ENCODE measurements at regions not wholly inside any gene's neighbourhood (a gene's known extent, or its start where the extent isn't known, plus 50 kb on each side); places are given as distances from the start of the nearest gene placed in this dataset.
A peak's percentile ranks its signal among the peaks of the same experiment; 100 is the strongest.
"Not testable (repeated sequence)": the region's sequence is repeated elsewhere in the genome, so short reads cannot be mapped to it uniquely, and the experiment has no call there.

DNA sequence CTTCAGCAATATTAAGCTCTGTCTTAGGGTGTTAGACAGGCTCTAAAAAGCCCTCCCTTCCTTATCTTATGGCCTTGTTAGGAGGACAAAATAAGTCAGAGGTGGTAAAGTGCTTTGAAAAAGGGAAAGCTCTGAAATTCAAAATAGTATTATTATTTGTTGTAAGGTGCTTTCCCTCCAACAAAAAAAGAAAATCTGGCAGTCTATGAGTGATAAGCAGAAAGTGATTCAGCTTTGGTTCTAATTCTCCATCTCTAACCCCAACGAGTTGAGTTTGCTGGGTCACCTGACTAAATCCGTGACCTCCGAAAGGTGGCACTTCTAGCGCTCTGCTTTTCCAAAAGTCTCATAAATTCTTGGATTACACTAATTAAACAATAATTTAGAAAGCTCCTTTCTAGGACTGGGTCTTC is 305.1 kb downstream of the BCL2L11 start:
- not testable (repeated sequence) for DNase-seq (ENCODE audit: low spot score)

DNA sequence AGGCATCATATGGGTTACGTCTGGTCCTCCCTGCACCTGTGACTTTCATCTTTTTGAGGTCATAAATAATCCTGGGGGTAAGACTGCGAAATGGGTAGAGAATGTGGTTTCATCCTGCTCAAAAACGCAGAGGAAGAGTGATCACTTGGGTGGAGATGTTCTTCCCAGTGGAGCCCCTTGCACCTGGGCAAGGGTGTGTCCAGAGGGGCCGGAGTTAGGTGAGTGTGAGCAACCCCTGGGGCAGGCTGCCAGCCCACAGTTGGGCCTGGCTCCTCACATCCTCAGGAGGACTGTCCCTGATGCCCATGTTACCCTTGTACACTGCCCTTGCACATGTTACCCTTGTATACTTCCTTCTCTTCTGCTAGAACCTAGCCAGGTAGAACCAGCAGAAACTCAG is 306.6 kb downstream of the BCL2L11 start:
- not testable (repeated sequence) for DNase-seq (ENCODE audit: low spot score)

DNA sequence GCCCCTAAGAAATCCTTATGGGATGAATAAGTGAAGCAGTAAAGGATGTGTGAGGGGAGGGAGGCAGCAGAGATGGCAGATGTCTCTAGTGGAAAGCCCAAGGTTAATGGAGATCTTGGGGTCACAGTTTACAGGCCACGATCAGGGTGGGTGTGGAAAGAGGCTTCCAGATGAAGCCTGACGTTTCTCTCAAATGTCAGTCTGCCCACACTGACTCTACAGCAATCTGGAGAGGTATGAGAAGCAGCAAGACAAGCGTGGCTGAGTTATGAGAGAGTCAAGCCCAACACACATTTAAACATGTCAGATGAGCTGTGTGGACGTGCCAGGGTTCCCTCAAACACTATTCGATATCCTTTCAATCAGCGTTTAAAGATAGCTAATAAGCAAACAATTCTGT is 308.2 kb downstream of the BCL2L11 start:
- not testable (repeated sequence) for DNase-seq (ENCODE audit: low spot score)

DNA sequence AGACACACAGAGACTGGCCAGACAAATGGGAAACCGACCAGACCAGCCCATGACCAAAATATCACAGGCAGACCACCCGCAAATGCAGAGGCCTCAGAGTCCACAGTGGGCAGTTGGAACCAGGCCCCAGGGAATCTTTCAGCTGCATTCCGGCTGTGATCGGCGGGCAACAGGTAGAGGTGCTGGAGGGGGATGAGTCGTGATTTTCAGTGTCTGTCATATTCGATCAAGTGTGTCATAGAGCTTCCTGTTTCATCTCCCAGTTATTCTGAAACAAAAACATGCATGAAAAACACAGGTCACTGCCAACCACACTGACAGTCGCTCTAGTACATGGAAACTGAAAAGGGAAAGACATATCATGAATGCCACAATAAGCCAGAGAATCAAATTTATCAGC is 308.6 kb downstream of the BCL2L11 start:
- not testable (repeated sequence) for DNase-seq (ENCODE audit: low spot score)

DNA sequence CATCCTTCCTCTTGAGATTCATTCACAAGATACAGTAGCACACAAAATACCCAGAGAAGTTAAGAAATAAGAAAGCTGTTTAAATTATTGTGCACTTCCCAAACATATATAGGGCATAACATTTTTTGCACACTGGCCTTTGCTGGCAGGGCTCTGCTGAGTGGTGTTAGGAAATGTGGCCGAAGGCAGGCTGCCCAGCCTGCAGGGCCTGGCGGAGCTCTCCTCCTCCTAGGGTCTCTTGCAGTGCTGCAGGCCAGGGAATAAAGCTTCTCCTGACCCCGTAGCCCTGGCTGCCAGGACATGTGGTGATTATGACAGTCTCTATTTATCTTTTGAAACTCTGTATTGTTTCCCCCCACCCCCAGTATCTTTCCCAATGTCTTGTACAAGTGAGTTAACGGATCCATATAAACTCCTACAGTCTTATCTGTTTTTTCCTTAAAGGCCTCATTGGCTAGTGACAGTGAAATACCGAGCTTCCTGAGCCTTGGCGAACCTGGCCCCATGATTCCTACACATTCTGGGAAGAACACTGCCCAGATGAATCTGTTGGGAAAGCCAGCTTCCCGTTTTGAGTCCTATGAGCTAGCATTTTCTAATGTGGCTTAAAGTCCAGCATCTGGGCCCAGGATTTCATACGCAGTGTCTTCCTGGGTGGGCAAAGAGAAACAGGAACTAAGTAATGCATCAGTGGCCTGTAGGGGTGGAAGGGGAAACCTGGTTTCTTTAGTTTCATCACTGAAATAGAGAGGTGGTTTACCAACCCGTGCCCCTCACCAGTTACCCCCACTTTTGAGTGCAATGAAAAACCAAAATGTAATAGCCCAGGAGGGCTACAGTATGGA is 310.3 kb downstream of the BCL2L11 start:
- not testable (repeated sequence) for DNase-seq (ENCODE audit: low spot score)

DNA sequence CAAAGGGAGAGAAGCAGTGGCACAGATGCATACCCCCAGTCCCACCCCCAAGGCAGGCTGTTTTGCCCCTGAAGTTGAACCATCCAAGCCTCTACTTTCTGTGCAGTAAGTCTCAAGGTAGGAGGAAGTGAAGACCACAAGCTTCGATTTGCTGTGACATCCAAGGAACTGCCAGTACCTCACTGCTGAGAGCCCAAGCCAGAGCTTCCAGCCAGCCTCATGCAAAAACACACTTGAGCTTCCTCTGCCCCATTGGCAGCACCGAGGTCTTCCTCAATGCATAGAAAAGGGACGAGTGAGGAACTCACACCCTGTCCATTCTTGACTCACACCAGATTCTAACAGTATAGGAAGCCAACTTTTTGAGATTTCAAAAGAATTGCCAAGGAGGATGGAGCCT is 311.7 kb downstream of the BCL2L11 start:
- not testable (repeated sequence) for DNase-seq (ENCODE audit: low spot score)

DNA sequence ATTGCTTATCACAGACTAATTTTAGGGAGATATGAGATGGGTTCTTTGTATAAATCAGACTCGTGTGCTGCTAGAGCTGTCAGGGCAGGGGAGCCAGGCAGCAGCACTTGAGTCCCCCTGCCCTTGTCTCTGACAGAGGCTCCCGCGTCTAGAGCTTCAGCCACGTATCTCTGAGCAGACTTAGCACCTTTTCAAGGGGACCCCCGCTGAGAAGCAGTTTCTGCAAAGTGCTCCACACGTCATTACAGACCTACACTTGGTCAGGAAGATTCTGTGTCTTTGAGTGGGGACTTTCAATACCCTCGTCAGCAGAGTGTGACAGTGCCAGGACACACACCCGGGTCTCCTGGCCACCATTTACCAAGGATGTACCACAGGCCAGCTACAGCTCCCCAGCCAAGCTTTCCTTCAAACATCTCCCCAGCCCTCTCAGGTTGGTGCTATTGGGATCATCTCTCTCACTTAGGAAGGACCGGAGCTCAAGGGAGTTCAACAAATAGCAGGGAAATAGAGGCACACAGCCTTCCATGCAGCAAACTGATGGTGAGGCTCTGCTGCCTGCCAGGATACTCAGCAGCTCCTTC is 312.3 kb downstream of the BCL2L11 start:
- not testable (repeated sequence) for DNase-seq (ENCODE audit: low spot score)

DNA sequence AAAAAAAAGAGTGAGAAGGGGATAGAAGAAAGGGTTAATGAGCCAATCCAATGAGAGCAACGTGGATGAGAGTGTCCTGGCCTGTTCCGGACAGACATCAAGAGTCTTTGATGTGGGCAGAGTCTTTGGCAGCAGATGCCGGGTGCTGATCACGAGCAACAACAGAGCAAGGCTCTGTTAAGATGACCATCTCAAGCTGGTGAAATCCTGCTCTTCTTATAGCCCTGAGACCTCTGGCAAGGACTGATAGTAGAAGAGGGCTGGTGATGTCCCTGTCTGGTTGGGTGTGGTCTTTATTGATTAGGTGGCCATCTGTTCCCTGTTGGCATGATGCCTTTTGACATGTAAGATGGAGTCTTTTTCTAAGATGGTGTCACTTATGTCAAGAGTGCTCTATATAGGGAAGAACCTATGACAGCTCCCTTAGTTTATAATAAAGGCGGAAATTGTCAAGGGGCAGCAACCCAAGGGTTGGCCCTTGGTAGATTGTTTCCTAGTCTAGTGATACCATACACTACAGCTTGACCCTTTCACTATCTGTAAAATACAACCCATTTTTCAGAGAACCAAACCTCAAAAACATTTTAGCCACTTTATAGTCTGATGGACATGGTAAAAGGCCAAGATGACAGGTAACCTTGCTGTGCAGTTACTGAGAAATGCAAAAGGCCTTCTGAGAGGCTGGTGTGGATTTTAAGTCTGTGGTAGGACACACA is 313.3 kb downstream of the BCL2L11 start:
- DNase-seq (ENCODE audit: low spot score) = peak; percentile 41

DNA sequence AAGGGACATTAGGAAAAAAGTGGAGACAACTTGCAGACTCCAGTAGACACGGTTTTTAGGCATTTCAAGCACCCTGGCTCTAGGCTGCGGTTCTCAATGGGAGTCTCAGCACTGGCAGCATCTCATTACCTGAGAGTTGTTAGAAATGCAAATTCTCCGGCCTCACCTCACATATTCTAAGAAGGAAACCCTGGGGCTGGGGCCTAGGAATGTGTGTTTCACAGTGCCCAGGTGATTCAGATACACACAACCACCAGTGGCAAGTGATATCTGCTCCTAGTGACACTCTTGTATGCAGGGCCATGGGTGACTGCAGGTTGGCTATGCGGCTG is 313.9 kb downstream of the BCL2L11 start:
- DNase-seq (ENCODE audit: low spot score) = not testable (repeated sequence)

DNA sequence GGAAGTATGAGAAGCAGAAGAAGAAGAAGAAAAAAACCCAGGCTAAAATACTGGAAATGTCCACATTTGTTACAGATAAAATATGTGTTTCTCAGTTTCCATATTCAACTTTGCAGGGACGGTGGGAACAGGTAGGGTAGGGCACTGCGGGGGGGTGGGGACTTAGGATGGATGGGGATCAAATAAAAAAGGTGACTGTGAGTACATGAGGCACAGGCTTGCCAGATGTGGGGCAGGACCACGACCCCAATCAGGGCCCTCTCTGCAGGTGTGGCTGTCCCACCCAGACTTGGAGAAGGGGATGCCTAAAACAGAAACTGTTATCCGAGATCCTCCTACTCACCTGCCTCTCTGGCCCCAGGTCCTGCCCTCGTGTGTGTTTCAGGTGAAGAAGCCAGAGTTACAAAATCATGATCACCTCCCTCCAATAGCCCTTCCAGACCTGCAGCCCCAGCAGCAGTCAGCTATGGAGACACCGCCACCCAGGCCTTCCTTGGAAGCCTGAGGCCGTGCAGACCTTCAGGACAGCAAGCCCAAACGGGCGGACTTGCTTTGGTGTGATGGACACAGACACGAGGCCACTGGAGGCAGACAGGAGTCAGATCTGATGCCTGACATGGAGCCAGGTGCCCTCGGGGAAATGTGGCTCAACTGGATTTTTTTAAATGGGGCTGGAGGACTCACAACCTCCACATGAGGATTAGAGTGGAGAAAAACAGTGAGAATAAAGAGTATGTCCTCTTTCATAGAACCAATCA is 315.0 kb downstream of the BCL2L11 start:
- DNase-seq (ENCODE audit: low spot score) = not testable (repeated sequence)

DNA sequence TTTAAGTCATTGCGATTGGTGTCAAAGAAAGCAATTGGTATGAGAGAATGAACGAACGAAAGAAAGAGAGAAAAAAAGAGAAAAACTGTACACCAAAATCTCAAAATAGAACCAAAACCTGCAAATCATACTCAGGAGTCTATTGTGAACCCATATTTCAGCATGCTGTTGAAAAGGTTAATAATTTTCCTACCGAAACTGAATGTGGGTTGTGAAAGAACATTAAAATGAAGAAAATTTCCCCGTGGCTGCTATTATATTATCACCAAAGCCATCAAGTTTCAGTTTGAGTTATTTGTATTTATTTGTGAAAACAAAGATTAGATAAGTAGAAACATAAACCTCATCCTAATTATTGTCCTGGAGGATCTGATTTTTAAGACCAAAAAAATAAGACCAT is 315.7 kb downstream of the BCL2L11 start:
- not testable (repeated sequence) for DNase-seq (ENCODE audit: low spot score)

DNA sequence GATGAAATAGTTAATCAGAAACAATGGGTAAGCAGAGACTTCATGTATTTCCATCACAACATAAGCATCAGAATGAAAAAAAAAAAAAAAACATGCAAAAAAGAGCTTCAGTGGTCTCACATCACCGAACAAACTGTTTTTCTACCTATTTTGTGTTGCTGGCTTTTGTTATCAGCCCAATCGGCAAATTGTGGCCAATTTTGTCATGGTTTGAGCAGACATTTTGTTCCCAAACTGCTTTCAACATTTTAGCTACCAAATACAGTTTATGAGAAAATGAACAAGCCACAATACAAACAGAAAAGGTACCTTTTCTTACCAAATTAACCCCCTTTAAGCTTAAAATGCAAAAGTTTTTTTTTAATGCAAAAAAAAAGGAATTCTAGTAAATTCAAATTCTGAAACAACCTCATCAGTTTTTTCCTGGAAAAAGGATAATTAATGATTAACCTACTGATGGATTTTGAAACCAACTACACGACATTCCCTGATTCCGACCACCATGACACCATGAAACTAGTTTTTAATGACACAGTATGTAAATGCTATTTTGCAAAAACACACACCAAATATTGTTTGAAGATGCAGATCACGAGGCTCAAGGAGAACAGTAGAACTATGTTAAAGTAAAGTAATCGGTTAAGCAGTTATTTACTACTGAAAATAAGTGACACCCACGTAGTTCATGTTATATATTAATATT is 316.7 kb downstream of the BCL2L11 start:
- not testable (repeated sequence) for DNase-seq (ENCODE audit: low spot score)

DNA sequence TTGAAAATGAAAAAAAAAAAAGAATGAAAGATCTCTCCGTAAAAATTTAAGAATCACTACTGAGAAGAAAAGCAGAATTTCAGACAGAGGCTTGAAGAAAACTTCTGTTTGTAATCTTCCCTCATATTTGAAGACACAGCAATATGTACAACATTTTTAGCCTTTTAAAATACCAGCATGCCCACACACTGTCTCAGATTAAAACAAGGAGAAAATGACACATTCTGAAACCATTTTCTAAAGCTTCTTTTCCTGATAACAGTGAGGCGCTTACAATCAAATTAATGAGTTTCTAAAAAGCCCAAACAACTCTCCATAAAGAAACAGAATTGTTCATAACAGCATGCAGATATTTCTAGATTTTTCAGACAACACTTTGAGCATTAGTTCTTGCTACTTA is 317.4 kb downstream of the BCL2L11 start:
- DNase-seq (ENCODE audit: low spot score) = not testable (repeated sequence)

DNA sequence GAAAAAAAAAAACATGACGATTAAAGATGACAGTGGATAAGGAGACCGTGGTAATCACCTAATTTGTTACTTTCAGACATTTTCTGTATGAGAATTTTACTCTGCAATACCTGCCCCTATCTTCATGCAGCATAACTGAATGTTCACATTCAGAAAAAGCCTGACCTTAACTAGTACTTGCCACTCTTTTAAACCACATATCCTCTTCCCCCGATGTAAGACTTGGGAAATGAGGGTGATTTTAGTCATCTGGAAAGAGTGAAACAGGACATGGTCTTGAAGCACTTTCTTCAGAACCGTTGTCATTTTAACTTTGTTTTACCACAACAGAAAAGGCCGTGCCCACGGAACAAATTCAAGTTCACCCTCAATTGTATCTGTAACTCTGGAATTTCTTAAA is 318.5 kb downstream of the BCL2L11 start:
- DNase-seq (ENCODE audit: low spot score) = not testable (repeated sequence)

DNA sequence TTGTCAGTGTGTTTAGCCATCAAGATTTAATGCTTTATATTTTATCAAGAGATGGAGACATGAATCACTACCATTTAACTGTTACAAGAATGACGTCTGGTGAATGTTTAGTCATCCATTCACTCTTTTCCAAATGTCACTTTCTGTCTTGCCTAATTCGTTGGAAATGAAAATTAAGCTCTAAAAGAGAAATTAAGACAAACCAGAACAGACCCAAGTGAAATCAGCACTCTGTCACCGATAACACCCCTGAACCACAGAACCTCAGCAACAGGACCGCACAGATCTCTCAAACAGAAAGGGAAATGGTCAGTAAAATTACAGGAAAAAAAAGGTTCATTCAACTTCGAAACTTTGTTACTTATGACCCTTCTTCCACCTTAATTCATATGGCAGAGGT is 320.9 kb downstream of the BCL2L11 start:
- DNase-seq (ENCODE audit: low spot score) = not testable (repeated sequence)

DNA sequence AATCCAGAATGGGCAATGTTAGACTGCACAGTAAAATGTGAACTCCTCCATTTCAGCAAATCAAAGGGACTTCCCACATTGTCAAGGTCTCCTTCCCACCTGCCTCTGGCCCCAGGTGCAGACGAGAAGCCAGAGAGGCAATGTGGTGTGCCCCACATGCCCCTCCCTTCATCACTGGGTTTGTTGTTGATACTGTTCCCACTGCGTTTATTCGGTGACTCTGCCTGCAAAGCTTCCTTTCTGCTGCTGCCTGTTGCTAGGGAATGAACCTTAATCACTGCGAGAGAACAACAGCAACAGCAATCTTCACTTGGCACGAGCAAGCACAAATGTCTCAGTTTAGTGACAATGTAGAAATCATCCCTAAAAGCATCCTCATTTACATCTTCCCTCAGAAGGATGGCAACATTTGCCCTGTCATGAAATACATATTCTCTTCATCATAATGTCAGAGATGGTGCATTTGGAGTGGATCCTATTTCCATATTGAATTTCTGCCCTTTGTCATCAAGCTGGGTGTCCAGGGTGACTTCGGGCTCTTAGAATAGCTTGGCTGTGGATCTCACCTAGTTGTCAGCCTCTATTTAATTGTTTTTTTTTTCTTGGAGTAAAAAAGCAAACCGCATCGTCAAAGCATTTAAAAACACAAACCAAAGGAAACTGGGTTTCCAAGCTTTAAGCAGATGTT is 322.2 kb downstream of the BCL2L11 start:
- not testable (repeated sequence) for DNase-seq (ENCODE audit: low spot score)

DNA sequence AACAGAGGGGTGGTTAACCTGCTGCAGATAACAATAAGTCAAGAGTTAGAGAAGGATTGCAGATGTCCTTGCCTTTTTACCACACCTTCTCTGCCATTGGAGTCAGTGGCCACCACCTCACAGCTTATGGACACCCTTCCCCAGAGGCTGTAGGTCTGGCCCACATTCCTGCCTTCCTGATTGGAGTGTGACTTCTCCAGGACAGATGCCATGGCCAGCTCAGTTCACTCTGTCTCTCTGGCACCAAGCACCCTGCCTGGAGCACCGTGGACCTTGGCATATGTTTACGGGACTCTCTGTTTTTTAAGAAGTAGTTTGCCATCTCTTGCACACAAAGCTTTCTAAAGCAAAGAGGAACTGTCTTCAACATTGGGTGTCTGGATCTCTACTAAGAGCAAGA is 323.8 kb downstream of the BCL2L11 start:
- DNase-seq (ENCODE audit: low spot score) = not testable (repeated sequence)

DNA sequence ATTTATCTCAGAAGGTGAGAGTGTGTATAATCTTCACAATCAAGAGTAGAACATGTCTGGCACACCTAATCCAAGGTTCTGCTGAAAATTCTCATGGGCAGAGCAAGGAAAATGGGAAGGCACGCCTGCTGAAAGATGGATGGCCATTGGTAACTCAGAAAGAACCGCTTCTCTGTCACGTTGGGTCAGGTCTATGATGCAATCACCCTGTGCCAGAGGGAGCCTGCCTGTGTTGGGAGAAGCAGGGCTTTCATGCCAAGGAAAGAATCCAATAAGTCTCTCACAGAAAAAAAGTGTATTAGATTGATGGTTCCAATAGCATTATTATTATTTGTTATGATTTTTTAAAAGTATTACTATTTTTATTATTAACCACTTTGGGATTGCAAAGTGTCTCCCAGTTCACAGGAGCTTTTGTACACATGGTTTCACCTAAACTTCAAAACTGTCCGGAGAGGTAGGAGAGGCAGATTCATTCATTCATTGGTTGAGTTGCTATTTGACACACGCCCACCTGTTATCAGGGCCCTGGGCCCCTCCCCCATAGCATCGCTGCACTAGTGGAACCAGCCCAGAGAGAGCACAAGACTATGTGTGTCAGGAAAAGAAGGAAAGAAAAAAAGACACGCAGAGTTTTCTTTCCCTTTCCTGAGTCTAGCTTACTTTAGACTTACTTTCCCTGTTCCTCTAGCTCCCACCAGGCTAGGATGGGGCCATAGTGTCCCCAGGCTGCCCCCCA is 324.6 kb downstream of the BCL2L11 start:
- not testable (repeated sequence) for DNase-seq (ENCODE audit: low spot score)

DNA sequence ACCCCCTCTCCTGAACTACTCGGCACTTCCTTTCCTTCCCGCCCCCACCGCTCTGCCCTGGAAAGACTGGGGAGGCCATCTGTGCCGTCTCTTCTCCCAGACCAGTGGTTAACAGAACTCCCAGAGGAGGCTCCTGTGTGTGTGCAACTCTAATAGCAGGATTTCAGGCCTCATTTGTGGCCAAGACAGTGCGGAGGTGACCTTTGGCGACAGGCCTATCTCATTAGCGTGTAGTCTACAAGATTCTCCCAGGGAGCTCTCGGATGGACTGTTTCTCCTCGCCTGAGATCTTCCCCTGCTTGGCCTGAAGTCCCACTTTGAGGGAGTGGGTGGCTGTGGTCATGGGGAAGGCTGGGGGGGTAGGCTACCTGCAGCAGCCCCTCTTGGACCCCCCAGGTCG is 325.2 kb downstream of the BCL2L11 start:
- not testable (repeated sequence) for DNase-seq (ENCODE audit: low spot score)

DNA sequence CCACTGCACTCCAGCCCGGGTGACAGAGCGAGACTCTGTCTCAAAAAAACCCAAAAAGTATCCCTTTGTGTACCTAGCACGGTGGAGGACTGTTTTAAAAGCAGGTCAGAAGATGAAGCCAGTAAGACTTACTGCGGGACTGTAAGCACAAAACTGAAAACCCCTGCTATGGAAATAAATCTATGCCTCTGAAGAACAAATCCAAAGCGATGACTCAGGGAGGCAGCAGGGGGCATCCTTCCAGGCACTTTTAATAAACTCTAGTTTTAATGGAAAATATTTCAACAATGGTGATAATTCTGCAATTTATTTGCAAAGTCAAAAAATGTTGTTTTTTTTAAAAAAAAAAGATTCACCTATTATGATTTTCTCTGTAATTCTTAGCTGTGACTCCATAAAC is 326.8 kb downstream of the BCL2L11 start:
- not testable (repeated sequence) for DNase-seq (ENCODE audit: low spot score)
